ENCODE measurements at regions not wholly inside any gene's neighbourhood (a gene's known extent, or its start where the extent isn't known, plus 50 kb on each side); places are given as distances from the start of the nearest gene placed in this dataset.

- no peak overlapping the region for H4K5ac ChIP-seq (ENCODE audit: low read depth, low read length)
- no peak overlapping the region for H3K9ac ChIP-seq (ENCODE audit: low read depth, low read length)
- H4K8ac ChIP-seq (ENCODE audit: low read depth in 2 of 2, low read length in 2 of 2): no peak overlapping the region
- H3K36me3 ChIP-seq (ENCODE audit: control insufficient read depth, insufficient read depth, low read length): no peaks in the 10 kb centered on the region
- ChIA-PET POLR2A (ENCODE audit: unreplicated experiment) (no interaction called here), CTCF (no interaction called here)
- H3K4me1 ChIP-seq (ENCODE audit: control insufficient read depth, insufficient read depth, low read length): no peaks in the 10 kb centered on the region
- intact Hi-C loops (cut with micrococcal nuclease): no loop called here
- H3K79me1 ChIP-seq (ENCODE audit: low read depth in 1 of 2, low read length in 2 of 2): no peaks in the 10 kb centered on the region
- H2BK15ac ChIP-seq (ENCODE audit: low read depth, low read length): no peak overlapping the region
- no peak overlapping the region for H4K91ac ChIP-seq (ENCODE audit: insufficient read depth, low read depth, low read length)
- H2AK5ac ChIP-seq (ENCODE audit: low read depth, low read length): no peak overlapping the region
- no peak overlapping the region for H3K27ac ChIP-seq (ENCODE audit: insufficient read depth, low read length)
- H2BK120ac ChIP-seq (ENCODE audit: low read depth, low read length): no peak overlapping the region
- no peak overlapping the region for H3K4me2 ChIP-seq (ENCODE audit: low read depth, low read length)
- no peak overlapping the region for H3K23ac ChIP-seq (ENCODE audit: low read depth, low read length)
- H3K4ac ChIP-seq (ENCODE audit: low read depth, low read length): no peak overlapping the region
- no peak overlapping the region for H2BK5ac ChIP-seq (ENCODE audit: low read depth, low read length, poor library complexity, severe bottlenecking)
- 0 out of 2 replicates have a peak, but pooled peaks cover 1% of the 10 kb centered on the region for H3K9me3 ChIP-seq (ENCODE audit: control insufficient read depth, insufficient read depth, low read length)
- WGBS, 2 experiments (ENCODE audit: extremely low coverage in 2 of 2, insufficient read length in 1 of 2): no CpG with 5 or more reads among the region's 4 CpGs
- in situ Hi-C loops (cut with MboI; ENCODE audit: low sequenced_read_pairs): no loop called here
- dilution Hi-C loops (cut with HindIII; ENCODE audit: low sequenced_read_pairs, unreplicated experiment): no loop called here
- no peak for ATAC-seq (ENCODE audit: low read depth)
- DNase-seq: no peak
- no peak overlapping the region for H2AK9ac ChIP-seq (replicated peaks; ENCODE audit: low read depth, low read length, poor library complexity)
- no peak overlapping the region for H3K18ac ChIP-seq (ENCODE audit: low read depth, low read length)
- H3K9me1 ChIP-seq (ENCODE audit: insufficient read depth, low read length): no peaks in the 10 kb centered on the region
- no peak for TF ChIP-seq BHLHE40 (IDR thresholded peaks at IDR 0.05; ENCODE audit: low read depth, low read length)
- TF ChIP-seq RFX5 (IDR thresholded peaks at IDR 0.05; ENCODE audit: low read depth, low read length): no peak
- no peak for TF ChIP-seq RAD21 (IDR thresholded peaks at IDR 0.05; ENCODE audit: low read length)
- TF ChIP-seq RCOR1 (IDR thresholded peaks at IDR 0.05; ENCODE audit: insufficient replicate concordance, low read length): no peak
- TF ChIP-seq FOS (IDR thresholded peaks at IDR 0.05; ENCODE audit: low read depth, low read length): no peak
- TF ChIP-seq NFE2L2 (IDR thresholded peaks at IDR 0.05; ENCODE audit: low read depth, low read length): no peak
- TF ChIP-seq MAFK (IDR thresholded peaks at IDR 0.05; ENCODE audit: low read depth, low read length): no peak
- TF ChIP-seq SMC3 (IDR thresholded peaks at IDR 0.05; ENCODE audit: low read depth, low read length): no peak
- TF ChIP-seq, protein P1, sequence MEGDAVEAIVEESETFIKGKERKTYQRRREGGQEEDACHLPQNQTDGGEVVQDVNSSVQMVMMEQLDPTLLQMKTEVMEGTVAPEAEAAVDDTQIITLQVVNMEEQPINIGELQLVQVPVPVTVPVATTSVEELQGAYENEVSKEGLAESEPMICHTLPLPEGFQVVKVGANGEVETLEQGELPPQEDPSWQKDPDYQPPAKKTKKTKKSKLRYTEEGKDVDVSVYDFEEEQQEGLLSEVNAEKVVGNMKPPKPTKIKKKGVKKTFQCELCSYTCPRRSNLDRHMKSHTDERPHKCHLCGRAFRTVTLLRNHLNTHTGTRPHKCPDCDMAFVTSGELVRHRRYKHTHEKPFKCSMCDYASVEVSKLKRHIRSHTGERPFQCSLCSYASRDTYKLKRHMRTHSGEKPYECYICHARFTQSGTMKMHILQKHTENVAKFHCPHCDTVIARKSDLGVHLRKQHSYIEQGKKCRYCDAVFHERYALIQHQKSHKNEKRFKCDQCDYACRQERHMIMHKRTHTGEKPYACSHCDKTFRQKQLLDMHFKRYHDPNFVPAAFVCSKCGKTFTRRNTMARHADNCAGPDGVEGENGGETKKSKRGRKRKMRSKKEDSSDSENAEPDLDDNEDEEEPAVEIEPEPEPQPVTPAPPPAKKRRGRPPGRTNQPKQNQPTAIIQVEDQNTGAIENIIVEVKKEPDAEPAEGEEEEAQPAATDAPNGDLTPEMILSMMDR (conservative IDR thresholded peaks at IDR 0.05; ENCODE audit: low read depth, low read length): no peak
- TF ChIP-seq MAZ (IDR thresholded peaks at IDR 0.05; ENCODE audit: borderline replicate concordance, low read depth, low read length): no peak
- TF ChIP-seq MXI1 (IDR thresholded peaks at IDR 0.05; ENCODE audit: borderline replicate concordance, low read depth, low read length): no peak
- no peak for TF ChIP-seq POLR2A (IDR thresholded peaks at IDR 0.05; ENCODE audit: low read depth, low read length)
- TF ChIP-seq CEBPB (IDR thresholded peaks at IDR 0.05; ENCODE audit: low read depth, low read length): no peak
- TF ChIP-seq USF2 (IDR thresholded peaks at IDR 0.05; ENCODE audit: low read depth, low read length): no peak
- no peak for TF ChIP-seq CHD1 (IDR thresholded peaks at IDR 0.05; ENCODE audit: low read depth, low read length)
- TF ChIP-seq, protein P2, sequence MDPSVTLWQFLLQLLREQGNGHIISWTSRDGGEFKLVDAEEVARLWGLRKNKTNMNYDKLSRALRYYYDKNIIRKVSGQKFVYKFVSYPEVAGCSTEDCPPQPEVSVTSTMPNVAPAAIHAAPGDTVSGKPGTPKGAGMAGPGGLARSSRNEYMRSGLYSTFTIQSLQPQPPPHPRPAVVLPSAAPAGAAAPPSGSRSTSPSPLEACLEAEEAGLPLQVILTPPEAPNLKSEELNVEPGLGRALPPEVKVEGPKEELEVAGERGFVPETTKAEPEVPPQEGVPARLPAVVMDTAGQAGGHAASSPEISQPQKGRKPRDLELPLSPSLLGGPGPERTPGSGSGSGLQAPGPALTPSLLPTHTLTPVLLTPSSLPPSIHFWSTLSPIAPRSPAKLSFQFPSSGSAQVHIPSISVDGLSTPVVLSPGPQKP (IDR thresholded peaks at IDR 0.05; ENCODE audit: borderline replicate concordance, low read depth, low read length): no peak
- no peak overlapping the region for H3K56ac ChIP-seq (ENCODE audit: extremely low read depth, insufficient read depth, low read length)
- H2BK20ac ChIP-seq (ENCODE audit: low read depth, low read length): no peak overlapping the region
- H3K14ac ChIP-seq (replicated peaks; ENCODE audit: low read depth, low read length): no peak overlapping the region
- no peak overlapping the region for H2AFZ ChIP-seq (replicated peaks; ENCODE audit: low read length, poor library complexity)
- H4K20me1 ChIP-seq (ENCODE audit: insufficient read depth, low read length): no peaks in the 10 kb centered on the region
- no TSS peak for BruUV-seq (replicated peaks)
- no peaks in the 10 kb centered on the region for H3K27me3 ChIP-seq (ENCODE audit: control insufficient read depth, insufficient read depth, low read length)
- H3K4me3 ChIP-seq (ENCODE audit: insufficient read depth, low read depth, low read length): no peak overlapping the region
These were observed 194.3 kb upstream of the DGKB start for GRCh38 chr7:15096853-15097252.

All from IMR-90 (cell line).